ENCODE measurements at regions not wholly inside any gene's neighbourhood (a gene's known extent, or its start where the extent isn't known, plus 50 kb on each side); places are given as distances from the start of the nearest gene placed in this dataset.

GRCh38 chr9:135007601-135008000 lies 79.9 kb upstream of the OLFM1 start:
- TF ChIP-seq CTCF (IDR thresholded peaks at IDR 0.05) (no peak), POLR2A (IDR thresholded peaks at IDR 0.05) (no peak)
